Activated CD4-positive, CD25-positive, alpha-beta regulatory T cell treated with anti-CD3 and anti-CD28 coated beads, Interleukin-2, amount 50 U/mL, for 24 hours (primary cell): ENCODE measurements at regions not wholly inside any gene's neighbourhood (a gene's known extent, or its start where the extent isn't known, plus 50 kb on each side); places are given as distances from the start of the nearest gene placed in this dataset.
"Not testable (repeated sequence)": the region's sequence is repeated elsewhere in the genome, so short reads cannot be mapped to it uniquely, and the experiment has no call there.

ENCODE experiments used
- ATAC-seq, 2 donors: fragments of 150-1000 bp; cut with Tn5 transposase; one replicate each; pipeline ENCODE4 v1.10.0; 2021; ENCODE audit warnings: mild to moderate bottlenecking in 1 of 2, moderate library complexity in 1 of 2

GRCh38 chr13:87878706-87879105 lies 207.5 kb downstream of the SLITRK5 start:
- no peak for ATAC-seq

- no peak for ATAC-seq
Measured at GRCh38 chr13:87884884-87885283, 213.7 kb downstream of the SLITRK5 start.

GRCh38 chr13:87887459-87888123 lies 216.4 kb downstream of the SLITRK5 start:
- no peak for ATAC-seq

DNA sequence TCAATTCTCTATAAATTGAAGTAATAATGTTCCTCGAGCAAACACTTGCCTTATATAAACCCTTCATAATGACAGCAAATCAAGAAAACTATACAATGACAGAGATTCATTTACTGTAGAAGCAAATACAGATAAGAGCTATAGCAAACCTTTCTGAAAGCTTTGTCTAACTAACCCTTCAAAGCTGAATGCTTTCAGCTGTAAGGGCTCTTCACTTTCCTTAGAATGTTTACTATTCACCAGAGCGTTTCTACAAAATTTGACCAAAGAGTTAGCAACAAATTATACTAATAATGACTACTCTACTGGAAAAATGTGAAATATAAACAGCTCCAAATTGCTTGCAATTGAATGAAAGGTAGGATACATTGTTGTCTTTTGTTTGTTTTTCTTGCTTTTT lies 218.1 kb downstream of the SLITRK5 start:
- ATAC-seq, result no peak

GRCh38 chr13:87893186-87893585 lies 222.0 kb downstream of the SLITRK5 start:
- no peak for ATAC-seq

DNA sequence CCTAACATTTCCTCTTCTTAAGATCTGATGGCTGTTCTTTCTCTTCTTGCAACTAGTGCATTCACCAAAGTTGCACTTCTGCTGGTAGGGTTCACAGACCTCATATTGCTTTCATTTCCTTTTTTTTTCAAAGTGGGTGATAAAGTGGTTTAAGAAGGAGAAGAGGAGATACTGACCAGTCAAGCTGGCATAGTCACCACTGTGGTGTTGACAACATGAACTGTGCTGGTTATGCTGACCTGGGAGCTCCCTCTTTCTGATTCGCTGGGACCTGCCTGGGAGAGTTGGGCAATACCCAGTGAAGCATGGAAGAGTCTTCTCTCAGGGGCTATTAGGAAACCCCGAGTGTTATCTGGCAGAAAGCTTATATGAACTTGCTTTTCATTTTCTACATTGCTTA lies 222.9 kb downstream of the SLITRK5 start:
- ATAC-seq, result no peak

- ATAC-seq, result no peak
Measured at GRCh38 chr13:87903553-87903952, 232.4 kb downstream of the SLITRK5 start.

DNA sequence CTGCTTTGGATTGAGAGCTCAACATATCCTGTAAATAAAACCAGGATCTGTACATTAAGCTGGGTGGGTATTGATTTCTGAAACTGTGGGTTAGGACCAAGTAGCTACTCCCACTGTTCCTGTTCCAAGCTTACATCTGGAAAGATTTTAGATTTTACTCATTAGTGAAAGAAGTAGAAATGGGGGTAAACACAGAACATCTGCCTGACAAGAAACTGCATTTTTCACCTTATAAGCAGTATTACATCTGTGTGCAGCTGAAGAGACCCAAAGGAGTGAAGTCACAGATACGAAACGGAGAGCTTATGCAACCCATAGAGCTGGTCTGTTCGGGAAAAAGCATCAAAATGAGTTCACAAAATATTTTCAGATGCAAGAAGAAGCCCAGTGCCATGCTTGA lies 235.2 kb downstream of the SLITRK5 start:
- no peak for ATAC-seq

DNA sequence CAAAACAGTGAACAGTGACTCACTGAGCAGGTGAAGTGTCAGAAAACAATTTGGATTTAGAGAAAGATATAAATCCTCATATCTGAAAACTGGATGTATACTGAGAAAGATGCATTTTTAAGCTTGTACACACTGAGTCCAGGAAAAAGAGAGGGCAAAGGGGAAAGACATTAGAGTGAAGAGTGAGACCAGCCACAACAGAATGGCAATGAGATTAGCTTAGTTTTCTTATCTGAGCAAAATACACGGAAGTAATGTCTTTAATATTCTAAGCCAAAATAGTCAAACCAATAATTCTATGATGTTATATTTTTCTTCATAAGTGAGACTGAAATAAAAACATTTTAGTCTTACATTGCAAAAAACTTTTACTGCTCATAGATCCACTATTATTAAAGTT lies 236.0 kb downstream of the SLITRK5 start:
- ATAC-seq, result no peak

GRCh38 chr13:87919956-87920355 lies 248.8 kb downstream of the SLITRK5 start:
- ATAC-seq, result no peak

DNA sequence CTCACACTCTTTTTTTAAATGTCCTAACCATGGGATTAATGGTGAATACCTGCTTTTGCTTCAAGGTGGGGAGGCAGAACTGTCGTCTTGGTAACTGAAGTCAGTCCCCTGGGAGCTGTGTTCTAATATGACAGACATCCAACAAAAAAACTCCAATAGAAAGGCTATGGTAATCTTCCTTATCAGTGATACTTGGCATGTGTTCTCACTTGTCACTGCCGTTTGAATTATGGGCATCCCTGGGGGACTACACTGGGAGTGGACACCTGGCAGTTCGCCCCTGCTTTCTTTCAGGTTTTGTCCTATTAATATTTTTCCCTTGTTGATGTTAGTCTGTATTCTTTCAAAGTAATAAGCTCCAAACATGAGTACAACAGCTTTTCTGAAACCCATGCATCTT lies 252.6 kb downstream of the SLITRK5 start:
- ATAC-seq, result no peak

DNA sequence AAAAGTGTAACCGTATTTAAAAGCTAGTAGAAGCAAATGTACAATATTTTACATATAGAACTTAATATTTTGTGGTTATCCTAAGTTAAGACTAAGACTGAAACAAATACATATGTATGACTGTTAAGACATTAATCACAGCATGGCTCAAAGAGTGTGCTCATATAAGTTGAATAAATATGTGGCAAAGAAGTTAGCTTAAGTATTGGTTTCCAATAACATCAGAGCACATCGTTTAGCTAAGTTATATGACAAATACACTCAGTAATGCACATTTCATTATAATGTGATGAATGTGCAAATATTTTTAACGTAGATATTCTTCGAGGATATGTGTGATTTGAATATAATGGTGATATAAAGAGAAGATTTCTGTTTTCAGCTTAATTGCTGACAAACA lies 253.8 kb downstream of the SLITRK5 start:
- ATAC-seq, result no peak

GRCh38 chr13:87940776-87941175 lies 269.6 kb downstream of the SLITRK5 start:
- no peak for ATAC-seq

DNA sequence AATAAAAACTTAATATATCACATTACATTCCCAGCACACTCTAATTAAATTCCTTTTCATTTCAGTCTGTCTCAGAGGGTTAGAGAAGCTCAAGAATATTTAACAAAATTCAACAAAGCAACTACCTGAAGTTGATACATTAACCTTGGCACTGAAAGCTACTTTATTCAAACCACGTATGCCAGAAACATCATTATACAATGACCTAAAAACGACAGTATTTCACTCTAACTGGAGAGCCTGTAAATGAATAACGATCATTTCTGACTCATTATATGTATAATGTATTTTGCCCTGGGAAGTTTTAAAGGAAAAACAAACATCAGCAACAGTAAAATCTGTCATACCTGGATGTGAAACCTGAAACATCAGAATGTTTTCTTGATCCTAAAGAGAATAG lies 270.1 kb downstream of the SLITRK5 start:
- no peak for ATAC-seq

GRCh38 chr13:87942205-87942604 lies 271.0 kb downstream of the SLITRK5 start:
- ATAC-seq, result no peak

DNA sequence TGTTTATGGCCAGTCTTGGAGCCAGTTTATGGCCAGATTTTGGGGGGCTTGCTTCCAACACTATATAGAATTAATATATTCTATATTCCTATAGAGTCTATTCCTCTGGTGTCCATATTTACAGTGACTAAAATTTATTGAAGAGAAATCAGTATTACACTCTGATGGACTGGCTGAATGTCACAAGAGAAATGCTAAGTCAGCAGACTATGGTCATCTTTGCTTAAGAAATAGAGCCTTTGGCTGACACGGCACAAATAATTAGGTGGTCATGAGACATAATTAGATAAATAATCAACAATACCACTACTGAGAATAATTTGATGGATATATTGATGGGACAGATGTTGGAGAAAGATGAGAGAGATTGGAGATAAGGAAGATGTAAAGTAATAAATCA lies 272.9 kb downstream of the SLITRK5 start:
- ATAC-seq, result no peak

- no peak for ATAC-seq
Measured at GRCh38 chr13:87952377-87952776, 281.2 kb downstream of the SLITRK5 start.

- no peak for ATAC-seq
Measured at GRCh38 chr13:87953381-87953780, 282.2 kb downstream of the SLITRK5 start.

- no peak for ATAC-seq
Measured at GRCh38 chr13:87954091-87954490, 282.9 kb downstream of the SLITRK5 start.

DNA sequence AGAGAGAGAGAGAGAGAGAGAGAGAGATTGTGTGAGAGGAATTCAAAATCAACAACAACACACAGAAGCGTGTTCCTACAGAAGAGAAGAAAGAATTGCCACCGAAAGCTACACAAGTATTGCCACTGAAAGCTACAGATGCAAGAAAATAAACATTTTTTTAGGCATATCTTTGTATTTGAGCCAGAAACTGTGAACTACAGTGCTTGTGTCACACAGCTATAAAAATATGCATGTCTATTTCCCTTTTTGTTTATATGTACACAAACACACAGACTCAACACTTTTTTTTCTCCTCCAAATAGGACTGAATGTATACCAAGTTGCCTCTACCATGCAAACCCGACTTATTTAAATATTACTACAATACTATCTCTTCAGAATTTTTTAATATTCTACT lies 290.4 kb downstream of the SLITRK5 start:
- ATAC-seq, result no peak

DNA sequence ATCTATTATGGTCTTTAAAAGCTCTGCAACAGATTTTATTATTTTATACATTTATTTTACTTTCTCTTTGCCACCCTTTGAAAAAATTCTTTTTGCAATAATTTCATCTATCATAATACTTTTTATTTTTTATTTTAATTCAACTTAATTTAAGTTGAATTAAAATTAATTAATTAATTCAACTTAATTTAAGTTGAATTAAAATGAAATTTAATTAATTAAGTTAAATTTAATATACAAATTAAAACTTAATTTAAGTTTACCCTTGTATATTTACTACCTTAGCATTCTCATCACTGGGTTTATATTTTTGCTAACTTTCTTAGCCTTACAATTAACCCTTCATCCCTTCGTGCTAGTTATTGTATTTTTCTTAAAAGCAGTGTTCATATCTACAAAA lies 301.4 kb downstream of the SLITRK5 start:
- ATAC-seq, result no peak

GRCh38 chr13:87975035-87975434 lies 303.9 kb downstream of the SLITRK5 start:
- no peak for ATAC-seq

GRCh38 chr13:87976650-87977049 lies 305.5 kb downstream of the SLITRK5 start:
- not testable (repeated sequence) for ATAC-seq

GRCh38 chr13:87981416-87981815 lies 310.2 kb downstream of the SLITRK5 start:
- no peak for ATAC-seq

DNA sequence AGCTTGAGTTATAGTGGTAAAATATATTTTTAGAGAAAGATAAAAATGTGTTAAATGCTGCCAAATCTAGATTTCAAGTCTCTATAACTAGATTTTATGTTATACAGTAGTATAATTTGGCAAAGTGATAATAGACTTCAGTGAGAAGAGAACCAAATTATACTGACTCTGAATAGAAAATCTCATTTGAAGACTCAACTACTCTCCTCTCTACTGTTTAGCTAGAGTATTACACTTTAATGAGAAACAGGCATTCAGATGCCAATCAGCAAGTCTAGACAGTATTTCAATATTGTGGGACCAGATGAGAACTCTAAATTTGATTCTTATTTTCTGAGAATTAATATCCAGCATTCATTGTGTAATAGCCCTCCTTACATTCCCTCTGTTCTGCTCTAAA lies 311.2 kb downstream of the SLITRK5 start:
- ATAC-seq, result no peak
